Activated naive CD4-positive, alpha-beta T cell treated with anti-CD3 and anti-CD28 coated beads, Interleukin-2, amount 50 U/mL, for 24 hours (primary cell): ENCODE measurements at regions not wholly inside any gene's neighbourhood (a gene's known extent, or its start where the extent isn't known, plus 50 kb on each side); places are given as distances from the start of the nearest gene placed in this dataset.

Source experiments
- H3K27ac Mint-ChIP-seq: one replicate; pipeline ENCODE4 v1.8.0; 2021; ENCODE audit warnings: mild to moderate bottlenecking, mixed read lengths
- H3K27me3 Mint-ChIP-seq: one replicate; pipeline ENCODE4 v1.8.0; 2021; ENCODE audit warnings: mixed read lengths
- H3K36me3 Mint-ChIP-seq: one replicate; pipeline ENCODE4 v1.8.0; 2021; ENCODE audit warnings: mixed read lengths
- H3K4me1 Mint-ChIP-seq: one replicate; pipeline ENCODE4 v1.8.0; 2021; ENCODE audit warnings: mixed read lengths
- H3K4me3 Mint-ChIP-seq: one replicate; pipeline ENCODE4 v1.8.0; 2021; ENCODE audit warnings: mild to moderate bottlenecking, mixed read lengths
- H3K9me3 Mint-ChIP-seq: one replicate; pipeline ENCODE4 v1.8.0; 2021; ENCODE audit warnings: mixed read lengths

GRCh38 chr3:107956991-107957900 lies 133.6 kb downstream of the CD47 start:
- Mint-ChIP-seq H3K36me3 (no peaks in the 10 kb centered on the region), H3K9me3 (peaks cover 6% of the 10 kb centered on the region), H3K4me1 (peaks cover 24% of the 10 kb centered on the region), H3K4me3 (no peak overlapping the region), H3K27me3 (no peaks in the 10 kb centered on the region), H3K27ac (no peak overlapping the region)

DNA sequence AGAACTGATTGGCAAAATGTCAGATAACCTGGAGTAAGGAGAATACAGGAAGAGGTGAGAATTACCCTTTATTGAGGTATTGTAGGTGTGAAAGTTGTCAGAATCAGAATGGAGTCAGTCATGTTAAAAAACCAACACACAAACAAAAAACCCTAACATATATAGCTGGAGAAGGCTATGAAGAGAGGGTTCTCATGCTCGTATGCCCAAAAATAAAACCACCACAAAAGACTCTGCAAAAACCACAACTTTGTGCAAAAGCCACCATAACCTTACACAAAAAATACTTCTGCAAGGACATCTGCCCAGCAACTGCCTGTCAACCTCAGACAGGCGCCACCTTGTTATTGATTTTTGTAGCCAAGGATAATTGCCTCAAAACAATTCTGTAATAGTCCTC lies 136.0 kb downstream of the CD47 start:
- H3K27me3 Mint-ChIP-seq: no peaks in the 10 kb centered on the region
- no peak overlapping the region for H3K4me3 Mint-ChIP-seq
- H3K4me1 Mint-ChIP-seq: peaks cover 24% of the 10 kb centered on the region
- no peaks in the 10 kb centered on the region for H3K36me3 Mint-ChIP-seq
- peak overlapping the region; percentile 0 for H3K27ac Mint-ChIP-seq
- H3K9me3 Mint-ChIP-seq: peaks cover 3% of the 10 kb centered on the region

DNA sequence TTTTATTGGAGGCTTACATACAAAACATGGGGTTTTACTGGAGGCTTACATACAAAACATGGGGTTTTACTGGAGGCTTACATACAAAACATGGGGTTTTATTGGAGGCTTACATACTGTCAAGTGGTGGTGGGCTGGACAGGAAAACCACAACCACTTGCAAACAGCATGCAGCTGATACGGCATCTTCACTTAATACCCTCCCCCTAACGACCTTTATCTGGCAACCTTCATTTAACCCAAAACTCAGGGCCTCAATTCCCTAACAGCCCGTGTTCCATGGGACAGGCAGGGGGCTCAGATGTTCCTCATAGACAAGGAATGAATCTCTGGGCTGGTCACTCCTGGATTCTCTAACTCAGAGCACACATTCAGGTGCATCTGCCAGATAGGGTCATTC lies 137.1 kb downstream of the CD47 start:
- Mint-ChIP-seq H3K27me3 (no peaks in the 10 kb centered on the region), H3K4me3 (no peak overlapping the region), H3K36me3 (no peaks in the 10 kb centered on the region)

DNA sequence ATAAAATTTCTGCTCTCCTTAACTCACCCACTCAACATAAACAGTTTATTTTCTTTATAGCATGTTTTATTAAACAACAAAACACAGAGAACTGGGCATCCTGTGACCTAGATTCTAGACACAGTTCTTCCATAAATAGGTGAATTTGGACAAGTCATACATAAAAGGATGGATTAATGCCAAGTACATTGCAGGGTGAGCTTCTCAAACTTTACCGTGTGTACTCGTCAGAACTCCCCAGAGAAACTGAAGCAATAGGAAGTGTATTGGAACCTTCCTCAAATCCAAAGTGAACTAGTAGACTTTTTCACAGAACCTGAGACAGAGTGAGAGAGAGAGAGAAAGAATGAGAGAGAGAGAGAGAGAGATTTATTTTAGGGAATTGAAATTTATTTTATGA lies 139.7 kb downstream of the CD47 start:
- Mint-ChIP-seq H3K36me3 (no peaks in the 10 kb centered on the region), H3K4me1 (peaks cover 24% of the 10 kb centered on the region), H3K27me3 (no peaks in the 10 kb centered on the region), H3K27ac (no peak overlapping the region), H3K9me3 (no peaks in the 10 kb centered on the region), H3K4me3 (no peak overlapping the region)

More for the DNA sequence above, 137.1 kb downstream of the CD47 start:
- Mint-ChIP-seq H3K27ac (no peak overlapping the region), H3K9me3 (no peaks in the 10 kb centered on the region), H3K4me1 (peaks cover 24% of the 10 kb centered on the region)

DNA sequence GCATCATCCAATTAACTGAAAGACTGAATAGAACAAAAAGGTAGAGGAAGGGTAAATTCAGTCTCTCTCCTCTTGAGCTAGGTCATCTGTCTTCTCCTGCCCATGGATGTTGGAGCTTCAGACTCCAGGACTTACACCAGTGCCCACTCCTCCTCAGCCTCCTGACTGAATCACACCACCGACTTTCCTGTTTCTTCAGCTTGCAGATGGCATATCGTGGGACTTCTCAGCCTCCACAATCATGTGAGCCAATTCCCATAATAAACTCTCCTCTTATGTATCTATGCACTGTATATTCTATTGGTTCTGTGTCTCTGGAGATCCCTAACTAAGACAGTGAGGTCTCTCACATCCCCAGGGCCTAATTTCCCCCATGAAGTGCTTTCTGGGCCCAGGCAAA lies 140.4 kb downstream of the CD47 start:
- Mint-ChIP-seq H3K9me3 (no peaks in the 10 kb centered on the region), H3K36me3 (no peaks in the 10 kb centered on the region), H3K4me1 (peaks cover 23% of the 10 kb centered on the region), H3K27ac (no peak overlapping the region), H3K27me3 (no peaks in the 10 kb centered on the region), H3K4me3 (no peak overlapping the region)

- Mint-ChIP-seq H3K9me3 (no peaks in the 10 kb centered on the region), H3K27me3 (no peaks in the 10 kb centered on the region), H3K27ac (no peak overlapping the region), H3K36me3 (no peaks in the 10 kb centered on the region), H3K4me3 (no peak overlapping the region), H3K4me1 (peaks cover 14% of the 10 kb centered on the region)
These were observed 141.3 kb downstream of the CD47 start for GRCh38 chr3:107949394-107949970.

GRCh38 chr3:107947203-107947602 lies 143.6 kb downstream of the CD47 start:
- Mint-ChIP-seq H3K36me3 (no peaks in the 10 kb centered on the region), H3K27ac (no peak overlapping the region), H3K27me3 (no peaks in the 10 kb centered on the region), H3K9me3 (no peaks in the 10 kb centered on the region), H3K4me3 (no peak overlapping the region), H3K4me1 (peaks cover 13% of the 10 kb centered on the region)

GRCh38 chr3:107946700-107947099 lies 144.1 kb downstream of the CD47 start:
- Mint-ChIP-seq H3K27me3 (no peaks in the 10 kb centered on the region), H3K4me1 (peaks cover 18% of the 10 kb centered on the region), H3K27ac (no peak overlapping the region), H3K36me3 (no peaks in the 10 kb centered on the region), H3K9me3 (no peaks in the 10 kb centered on the region), H3K4me3 (no peak overlapping the region)

- Mint-ChIP-seq H3K27me3 (no peaks in the 10 kb centered on the region), H3K4me1 (peaks cover 22% of the 10 kb centered on the region), H3K36me3 (no peaks in the 10 kb centered on the region), H3K27ac (no peak overlapping the region), H3K9me3 (no peaks in the 10 kb centered on the region), H3K4me3 (no peak overlapping the region)
These were observed 145.3 kb downstream of the CD47 start for GRCh38 chr3:107945417-107946094.

DNA sequence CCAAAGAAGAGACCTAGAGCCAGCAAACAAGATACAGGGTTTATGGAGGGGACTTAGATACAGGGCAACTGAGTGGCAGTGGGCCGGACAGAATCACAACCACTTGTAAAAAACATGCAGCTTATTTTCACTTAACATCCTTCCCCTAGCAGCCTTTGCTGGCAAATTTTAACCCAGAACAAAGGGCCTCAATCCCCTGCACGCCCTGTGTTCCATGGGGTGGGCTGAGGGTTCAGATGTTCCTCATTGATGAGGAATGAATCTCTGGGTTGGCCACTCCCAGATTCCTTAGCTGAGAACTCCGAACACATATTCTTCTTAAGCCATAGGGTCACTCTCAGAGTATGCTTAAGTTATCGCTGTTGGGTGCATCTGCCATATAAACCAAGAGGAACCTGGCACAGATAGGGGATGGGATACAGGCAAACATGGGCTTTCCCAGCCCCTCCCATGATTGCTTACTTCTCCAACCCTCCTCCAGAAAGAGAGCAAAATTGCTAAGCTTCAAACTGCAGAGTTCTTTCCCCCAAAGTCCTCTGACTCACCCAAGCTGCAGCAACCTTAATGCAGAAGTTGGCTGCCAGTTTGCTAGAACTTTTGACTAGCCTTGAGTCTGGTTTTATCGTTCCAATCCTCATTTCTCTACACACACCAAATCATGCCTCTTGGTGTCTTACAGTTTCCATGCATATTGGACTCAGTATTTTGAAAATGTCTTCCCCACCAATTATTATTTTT lies 146.9 kb downstream of the CD47 start:
- Mint-ChIP-seq H3K27me3 (no peaks in the 10 kb centered on the region), H3K4me3 (no peak overlapping the region), H3K27ac (no peak overlapping the region), H3K4me1 (peaks cover 24% of the 10 kb centered on the region), H3K36me3 (no peaks in the 10 kb centered on the region), H3K9me3 (no peaks in the 10 kb centered on the region)

DNA sequence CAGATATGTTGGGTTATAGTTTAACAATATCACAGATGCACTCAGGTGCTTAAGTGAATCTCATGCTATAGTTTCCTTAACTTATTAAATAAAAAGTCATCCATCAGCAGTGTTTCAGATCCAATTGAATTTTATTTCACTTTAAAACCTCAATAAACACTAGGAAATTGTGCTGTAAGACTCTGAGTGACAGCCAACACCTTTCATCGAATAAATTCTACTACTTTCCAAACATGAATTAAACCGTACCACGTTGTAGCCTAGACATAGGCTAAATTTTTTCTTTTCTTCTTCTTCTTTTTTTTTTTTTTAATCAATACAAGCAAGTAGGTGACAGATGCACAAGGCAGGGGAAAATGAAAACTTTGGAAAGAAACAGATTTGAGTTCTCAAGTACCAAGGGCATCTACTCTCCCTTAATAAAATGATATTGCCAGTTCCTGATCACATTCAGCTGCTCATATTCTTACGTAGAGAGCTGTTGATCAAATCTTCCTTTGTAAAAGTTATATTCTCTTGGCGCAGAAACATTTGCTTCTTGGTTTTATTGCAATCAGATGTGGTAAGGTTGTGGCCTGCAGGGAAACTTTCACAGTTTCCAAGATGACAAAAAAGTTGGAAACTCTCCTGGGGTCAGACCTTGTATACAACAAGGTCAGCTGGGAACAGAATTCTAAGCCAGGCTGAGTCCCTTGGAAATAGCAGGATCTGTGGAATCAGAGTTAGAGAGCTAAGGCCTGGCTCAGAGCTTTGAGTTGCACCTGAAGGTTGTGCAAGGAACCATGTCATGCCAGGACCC lies 147.7 kb downstream of the CD47 start:
- Mint-ChIP-seq H3K4me3 (peak overlapping the region; percentile 19), H3K9me3 (no peaks in the 10 kb centered on the region), H3K27ac (no peak overlapping the region), H3K4me1 (peaks cover 25% of the 10 kb centered on the region), H3K36me3 (no peaks in the 10 kb centered on the region), H3K27me3 (no peaks in the 10 kb centered on the region)

DNA sequence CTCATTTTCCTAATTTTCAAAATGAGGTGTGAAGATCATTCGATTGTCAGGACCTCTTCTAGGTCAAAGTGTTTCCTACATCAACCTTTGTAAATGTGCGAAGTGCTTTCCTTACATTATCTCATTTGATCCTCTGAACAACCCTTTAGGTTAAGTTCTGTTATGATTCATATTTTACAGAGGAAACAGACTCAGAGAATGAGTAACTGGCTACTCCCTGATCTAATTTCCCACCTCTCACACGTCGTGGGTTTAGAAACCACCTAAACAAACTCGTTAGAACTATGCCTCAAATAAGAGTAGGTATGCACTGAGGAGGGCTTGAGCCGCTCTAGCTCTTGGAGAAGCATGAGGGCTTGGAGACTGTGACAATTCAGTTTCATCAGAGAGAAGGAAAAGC lies 148.6 kb downstream of the CD47 start:
- Mint-ChIP-seq H3K36me3 (no peaks in the 10 kb centered on the region), H3K27me3 (no peaks in the 10 kb centered on the region), H3K4me3 (peak overlapping the region; percentile 48), H3K9me3 (no peaks in the 10 kb centered on the region), H3K27ac (peak overlapping the region; percentile 56), H3K4me1 (peaks cover 27% of the 10 kb centered on the region)

GRCh38 chr3:107939691-107940442 lies 151.0 kb downstream of the CD47 start:
- H3K9me3 Mint-ChIP-seq: no peaks in the 10 kb centered on the region
- H3K4me1 Mint-ChIP-seq: peaks cover 27% of the 10 kb centered on the region
- no peaks in the 10 kb centered on the region for H3K36me3 Mint-ChIP-seq
- H3K27ac Mint-ChIP-seq: peak overlapping the region; percentile 24
- H3K4me3 Mint-ChIP-seq: no peak overlapping the region
- no peaks in the 10 kb centered on the region for H3K27me3 Mint-ChIP-seq

DNA sequence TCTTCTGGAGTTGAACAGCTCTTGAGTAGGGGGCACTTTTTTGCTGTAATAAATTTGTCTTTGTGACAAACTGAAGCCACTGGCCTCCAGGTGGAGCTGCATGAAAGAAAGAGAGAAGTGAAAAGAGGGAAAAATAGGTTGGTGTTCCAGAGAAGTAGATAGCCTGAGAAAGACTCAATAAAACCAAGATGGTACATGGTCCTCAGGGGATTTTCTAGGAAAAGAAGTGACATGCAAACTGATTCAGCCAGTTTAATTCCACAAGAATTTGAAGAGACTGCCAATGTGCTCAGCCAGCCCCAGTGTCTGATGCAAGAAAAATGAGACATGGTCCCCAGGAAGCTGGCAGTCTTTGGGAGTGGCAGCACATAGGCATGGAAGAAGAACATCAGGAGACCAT lies 152.7 kb downstream of the CD47 start:
- Mint-ChIP-seq H3K27ac (no peak overlapping the region), H3K9me3 (peaks cover 8% of the 10 kb centered on the region), H3K36me3 (peaks cover 3% of the 10 kb centered on the region), H3K4me1 (peaks cover 24% of the 10 kb centered on the region), H3K27me3 (peaks cover 2% of the 10 kb centered on the region), H3K4me3 (no peak overlapping the region)
